Neural cell (in vitro differentiated cells): ENCODE measurements at regions not wholly inside any gene's neighbourhood (a gene's known extent, or its start where the extent isn't known, plus 50 kb on each side); places are given as distances from the start of the nearest gene placed in this dataset.

ENCODE experiments used
- H2AFZ ChIP-seq: fragments of 200-600, 300-800 bp; sonication (generic), shearing (Covaris generic); 2 replicates; pipeline ENCODE4 v1.6.0; 2014; ENCODE audit warnings: low read depth, mild to moderate bottlenecking, antibody characterized with exemption, low read length, moderate library complexity
- H3F3A ChIP-seq: fragments of 200-600 bp; shearing (Covaris generic); 2 replicates; pipeline ENCODE4 v1.6.1; 2016; ENCODE audit warnings: mild to moderate bottlenecking, moderate library complexity, mixed read lengths, antibody characterized with exemption, low read length; ENCODE audit not compliant: insufficient read depth, poor library complexity, severe bottlenecking
- H3K27ac ChIP-seq: fragments of 200-600, 300-800 bp; sonication (generic), shearing (Covaris generic); 2 replicates; pipeline ENCODE4 v1.5.1; 2014; ENCODE audit warnings: mild to moderate bottlenecking, low read length, moderate library complexity
- H3K27me3 ChIP-seq: fragments of 300-800, 200-600 bp; sonication (generic), shearing (Covaris generic); 2 replicates; pipeline ENCODE4 v1.6.0; 2014; ENCODE audit warnings: mild to moderate bottlenecking, low read depth, low read length, moderate library complexity; ENCODE audit not compliant: insufficient read depth
- H3K36me3 ChIP-seq: fragments of 300-800, 200-600 bp; sonication (generic), shearing (Covaris generic); 2 replicates; pipeline ENCODE4 v1.5.1; 2014; ENCODE audit warnings: mild to moderate bottlenecking, antibody characterized with exemption, low read length, moderate library complexity; ENCODE audit not compliant: insufficient read depth
- H3K4me2 ChIP-seq: fragments of 300-800, 200-600 bp; sonication (generic), shearing (Covaris generic); 2 replicates; pipeline ENCODE4 v1.6.0; 2014; ENCODE audit warnings: mild to moderate bottlenecking, low read length
- H3K4me3 ChIP-seq: fragments of 300-800, 200-600 bp; sonication (generic), shearing (Covaris generic); 2 replicates; pipeline ENCODE4 v1.5.1; 2014; ENCODE audit warnings: mild to moderate bottlenecking, low read length, moderate library complexity
- H3K79me2 ChIP-seq: fragments of 200-600 bp; shearing (Covaris generic); replicated peaks from 2 replicates; pipeline ENCODE4 v1.6.0; 2014; ENCODE audit warnings: mild to moderate bottlenecking, low read length, moderate library complexity; ENCODE audit not compliant: insufficient read depth
- H3K9ac ChIP-seq: fragments of 300-800, 200-600 bp; sonication (generic), shearing (Covaris generic); 2 replicates; pipeline ENCODE4 v1.6.1; 2016; ENCODE audit warnings: mild to moderate bottlenecking, low read length, mixed read lengths
- H3K9me2 ChIP-seq: fragments of 200-600 bp; shearing (Covaris generic); 2 replicates; pipeline ENCODE4 v1.6.1; 2016; ENCODE audit warnings: mild to moderate bottlenecking, low read length, mixed read lengths; ENCODE audit not compliant: insufficient read depth
- H3K9me3 ChIP-seq: fragments of 200-600, 300-800 bp; sonication (generic), shearing (Covaris generic); 2 replicates; pipeline ENCODE4 v1.6.1; 2016; ENCODE audit warnings: mild to moderate bottlenecking, mixed run types, low read length, moderate library complexity, mixed read lengths
- H4K20me1 ChIP-seq: fragments of 200-600 bp; shearing (Covaris generic); 2 replicates; pipeline ENCODE4 v1.6.1; 2016; ENCODE audit warnings: mild to moderate bottlenecking, mixed run types; ENCODE audit not compliant: insufficient read depth
- EP300 ChIP-seq: fragments of 450-650 bp; conservative IDR thresholded peaks from 2 replicates; pipeline ENCODE4 v1.6.1; 2014; ENCODE audit warnings: antibody characterized with exemption, mild to moderate bottlenecking, moderate library complexity; ENCODE audit not compliant: poor library complexity, severe bottlenecking
- EZH2 ChIP-seq: fragments of 200-600, 300-800 bp; shearing (Covaris generic), sonication (generic); IDR thresholded peaks from 2 replicates; pipeline ENCODE4 v1.6.1; 2014; ENCODE audit warnings: antibody characterized with exemption, low read length, borderline replicate concordance, mild to moderate bottlenecking; ENCODE audit not compliant: insufficient read depth, poor library complexity, severe bottlenecking
- MXI1 ChIP-seq: fragments of 450-650 bp; conservative IDR thresholded peaks from 2 replicates; pipeline ENCODE4 v1.6.1; 2014; ENCODE audit warnings: antibody characterized with exemption, mild to moderate bottlenecking; ENCODE audit not compliant: poor library complexity, severe bottlenecking
- POLR2AphosphoS5 ChIP-seq: IDR thresholded peaks from 2 replicates; pipeline ENCODE4 v1.6.1; 2012
- RAD21 ChIP-seq: fragments of 450-650 bp; conservative IDR thresholded peaks from 2 replicates; pipeline ENCODE4 v1.6.1; 2014; ENCODE audit warnings: antibody characterized with exemption, mild to moderate bottlenecking, moderate library complexity
- REST ChIP-seq: IDR thresholded peaks from 2 replicates; pipeline ENCODE4 v1.6.1; 2012; ENCODE audit warnings: borderline replicate concordance
- SMC3 ChIP-seq: fragments of 450-650 bp; conservative IDR thresholded peaks from 2 replicates; pipeline ENCODE4 v1.6.1; 2014; ENCODE audit warnings: antibody characterized with exemption, mild to moderate bottlenecking, moderate library complexity; ENCODE audit not compliant: poor library complexity
- TAF1 ChIP-seq: IDR thresholded peaks from 2 replicates; pipeline ENCODE4 v1.6.1; 2012; ENCODE audit warnings: low read depth
- TF ChIP-seq, protein P1 (sequence below): fragments of 450-650 bp; IDR thresholded peaks from 2 replicates; pipeline ENCODE4 v1.5.1; 2014; ENCODE audit warnings: antibody characterized with exemption, mild to moderate bottlenecking, moderate library complexity; ENCODE audit not compliant: poor library complexity, severe bottlenecking

GRCh38 chr6:154914288-154914687 is 80.8 kb upstream of the TIAM2 start:
- Histone ChIP-seq H3K36me3 (no peaks in the 10 kb centered on the region), H3K9ac (no peak overlapping the region), H4K20me1 (no peaks in the 10 kb centered on the region), H3K27ac (no peak overlapping the region), H3K79me2 (no peaks in the 10 kb centered on the region), H3K9me2 (no peaks in the 10 kb centered on the region), H3K4me3 (no peak overlapping the region), H3K4me2 (no peak overlapping the region), H2AFZ (no peak overlapping the region), H3K9me3 (no peaks in the 10 kb centered on the region), H3F3A (no peaks in the 10 kb centered on the region), H3K27me3 (no peaks in the 10 kb centered on the region)
- TF ChIP-seq MXI1: no peak
- no peak for TF ChIP-seq EP300
- TF ChIP-seq, protein P1, sequence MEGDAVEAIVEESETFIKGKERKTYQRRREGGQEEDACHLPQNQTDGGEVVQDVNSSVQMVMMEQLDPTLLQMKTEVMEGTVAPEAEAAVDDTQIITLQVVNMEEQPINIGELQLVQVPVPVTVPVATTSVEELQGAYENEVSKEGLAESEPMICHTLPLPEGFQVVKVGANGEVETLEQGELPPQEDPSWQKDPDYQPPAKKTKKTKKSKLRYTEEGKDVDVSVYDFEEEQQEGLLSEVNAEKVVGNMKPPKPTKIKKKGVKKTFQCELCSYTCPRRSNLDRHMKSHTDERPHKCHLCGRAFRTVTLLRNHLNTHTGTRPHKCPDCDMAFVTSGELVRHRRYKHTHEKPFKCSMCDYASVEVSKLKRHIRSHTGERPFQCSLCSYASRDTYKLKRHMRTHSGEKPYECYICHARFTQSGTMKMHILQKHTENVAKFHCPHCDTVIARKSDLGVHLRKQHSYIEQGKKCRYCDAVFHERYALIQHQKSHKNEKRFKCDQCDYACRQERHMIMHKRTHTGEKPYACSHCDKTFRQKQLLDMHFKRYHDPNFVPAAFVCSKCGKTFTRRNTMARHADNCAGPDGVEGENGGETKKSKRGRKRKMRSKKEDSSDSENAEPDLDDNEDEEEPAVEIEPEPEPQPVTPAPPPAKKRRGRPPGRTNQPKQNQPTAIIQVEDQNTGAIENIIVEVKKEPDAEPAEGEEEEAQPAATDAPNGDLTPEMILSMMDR: no peak
- no peak for TF ChIP-seq POLR2AphosphoS5
- no peak for TF ChIP-seq REST
- no peak for TF ChIP-seq RAD21
- TF ChIP-seq TAF1: no peak
- no peak for TF ChIP-seq EZH2
- no peak for TF ChIP-seq SMC3

GRCh38 chr6:154916857-154917256 is 78.3 kb upstream of the TIAM2 start:
- Histone ChIP-seq H4K20me1 (no peaks in the 10 kb centered on the region), H3K9ac (no peak overlapping the region), H3F3A (no peaks in the 10 kb centered on the region), H3K4me3 (no peak overlapping the region), H3K9me3 (no peaks in the 10 kb centered on the region), H3K79me2 (no peaks in the 10 kb centered on the region), H3K27ac (no peak overlapping the region), H2AFZ (no peak overlapping the region), H3K36me3 (no peaks in the 10 kb centered on the region), H3K9me2 (no peaks in the 10 kb centered on the region), H3K27me3 (no peaks in the 10 kb centered on the region), H3K4me2 (no peak overlapping the region)
- TF ChIP-seq EP300 (no peak), POLR2AphosphoS5 (no peak), TAF1 (no peak), EZH2 (no peak)
- TF ChIP-seq, protein P1: no peak
